ENCODE measurements at regions not wholly inside any gene's neighbourhood (a gene's known extent, or its start where the extent isn't known, plus 50 kb on each side); places are given as distances from the start of the nearest gene placed in this dataset.
A peak's percentile ranks its signal among the peaks of the same experiment; 100 is the strongest.

DNA sequence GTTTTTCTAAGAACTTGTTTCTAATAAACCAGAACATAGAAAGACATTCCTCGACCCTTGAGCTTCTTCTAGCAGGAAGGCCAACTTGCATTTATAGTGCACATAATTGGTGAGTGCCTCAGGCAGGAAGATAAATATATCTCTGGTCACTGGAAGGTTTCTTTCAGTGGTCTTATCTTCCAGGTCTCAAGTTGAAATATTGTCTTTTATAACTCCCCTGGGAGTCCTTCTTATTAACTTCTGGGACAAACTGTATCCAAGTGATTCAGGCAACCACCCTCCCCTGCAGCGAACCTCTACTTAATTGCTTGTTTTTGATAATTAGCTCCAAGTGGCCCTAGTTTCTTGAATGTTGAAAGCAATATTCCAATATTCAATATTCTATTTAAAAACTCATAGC lies 346.8 kb upstream of the GOLIM4 start:
- 97% methylated on average over 2 of the region's 2 CpGs; no CpG with 5 or more reads in 1 of the 2 experiments for WGBS, 2 experiments (ENCODE audit: insufficient coverage in 1 of 2, insufficient read length in 1 of 2)
- H3K27ac Mint-ChIP-seq = no peak overlapping the region
- H3K36me3 Mint-ChIP-seq (ENCODE audit: low read depth) = no peaks in the 10 kb centered on the region
- no peak overlapping the region for H3K9ac ChIP-seq (ENCODE audit: extremely low read depth, low read length, poor library complexity, severe bottlenecking)
- TF ChIP-seq, protein P1, sequence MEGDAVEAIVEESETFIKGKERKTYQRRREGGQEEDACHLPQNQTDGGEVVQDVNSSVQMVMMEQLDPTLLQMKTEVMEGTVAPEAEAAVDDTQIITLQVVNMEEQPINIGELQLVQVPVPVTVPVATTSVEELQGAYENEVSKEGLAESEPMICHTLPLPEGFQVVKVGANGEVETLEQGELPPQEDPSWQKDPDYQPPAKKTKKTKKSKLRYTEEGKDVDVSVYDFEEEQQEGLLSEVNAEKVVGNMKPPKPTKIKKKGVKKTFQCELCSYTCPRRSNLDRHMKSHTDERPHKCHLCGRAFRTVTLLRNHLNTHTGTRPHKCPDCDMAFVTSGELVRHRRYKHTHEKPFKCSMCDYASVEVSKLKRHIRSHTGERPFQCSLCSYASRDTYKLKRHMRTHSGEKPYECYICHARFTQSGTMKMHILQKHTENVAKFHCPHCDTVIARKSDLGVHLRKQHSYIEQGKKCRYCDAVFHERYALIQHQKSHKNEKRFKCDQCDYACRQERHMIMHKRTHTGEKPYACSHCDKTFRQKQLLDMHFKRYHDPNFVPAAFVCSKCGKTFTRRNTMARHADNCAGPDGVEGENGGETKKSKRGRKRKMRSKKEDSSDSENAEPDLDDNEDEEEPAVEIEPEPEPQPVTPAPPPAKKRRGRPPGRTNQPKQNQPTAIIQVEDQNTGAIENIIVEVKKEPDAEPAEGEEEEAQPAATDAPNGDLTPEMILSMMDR (conservative IDR thresholded peaks at IDR 0.05) = no peak
- H3K4me3 Mint-ChIP-seq = no peak overlapping the region
- no peaks in the 10 kb centered on the region for H3K4me1 Mint-ChIP-seq
- H3K9me3 Mint-ChIP-seq = no peaks in the 10 kb centered on the region
- H3K27ac ChIP-seq (ENCODE audit: low read depth, low read length) = peak overlapping the region; percentile 24
- no peaks in the 10 kb centered on the region for H3K27me3 Mint-ChIP-seq (ENCODE audit: insufficient read depth)
- H3K36me3 ChIP-seq (ENCODE audit: control insufficient read depth, insufficient read depth, low read length) = no peaks in the 10 kb centered on the region
- no peaks in the 10 kb centered on the region for H3K4me1 ChIP-seq (ENCODE audit: control insufficient read depth, insufficient read depth, low read length)
- H3K4me3 ChIP-seq (ENCODE audit: low read length) = no peak overlapping the region
- H3K27me3 ChIP-seq (ENCODE audit: control insufficient read depth, insufficient read depth, low read length, poor library complexity, severe bottlenecking) = no peaks in the 10 kb centered on the region
- DNase-seq = no peak
- H3K9me3 ChIP-seq (ENCODE audit: control insufficient read depth, low read length) = no peaks in the 10 kb centered on the region

DNA sequence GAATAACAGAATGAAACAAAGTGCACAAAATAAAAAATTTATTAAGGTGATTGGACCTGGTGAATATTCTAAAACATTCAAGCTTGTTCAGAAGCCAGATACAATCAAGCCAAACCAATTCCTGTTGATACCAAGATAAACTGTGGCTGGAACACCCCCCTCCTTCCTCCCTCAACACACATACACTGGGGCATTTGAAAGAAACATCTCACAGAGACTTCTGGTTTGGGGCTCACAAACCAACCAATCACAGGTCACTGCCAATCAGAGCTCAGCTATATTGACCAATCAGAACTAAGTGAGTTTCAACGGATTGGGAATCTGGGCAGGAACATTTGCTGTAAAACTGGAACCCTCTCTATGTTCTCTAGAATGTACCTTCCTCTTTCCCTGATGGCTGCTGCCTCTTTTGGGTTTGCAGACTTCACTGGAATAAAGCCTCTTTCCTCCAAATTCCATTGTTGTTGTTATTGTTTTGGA lies 340.6 kb upstream of the GOLIM4 start:
- H3K36me3 Mint-ChIP-seq (ENCODE audit: low read depth) = no peaks in the 10 kb centered on the region
- TF ChIP-seq, protein P1 (conservative IDR thresholded peaks at IDR 0.05) = no peak
- no peaks in the 10 kb centered on the region for H3K9me3 Mint-ChIP-seq
- Histone ChIP-seq H3K9me3 (ENCODE audit: control insufficient read depth, low read length) (no peaks in the 10 kb centered on the region), H3K36me3 (ENCODE audit: control insufficient read depth, insufficient read depth, low read length) (no peaks in the 10 kb centered on the region), H3K27ac (ENCODE audit: low read depth, low read length) (no peak overlapping the region), H3K4me3 (ENCODE audit: low read length) (no peak overlapping the region), H3K27me3 (ENCODE audit: control insufficient read depth, insufficient read depth, low read length, poor library complexity, severe bottlenecking) (no peaks in the 10 kb centered on the region), H3K4me1 (ENCODE audit: control insufficient read depth, insufficient read depth, low read length) (no peaks in the 10 kb centered on the region), H3K9ac (ENCODE audit: extremely low read depth, low read length, poor library complexity, severe bottlenecking) (no peak overlapping the region)
- no peak overlapping the region for H3K27ac Mint-ChIP-seq
- H3K4me1 Mint-ChIP-seq = no peaks in the 10 kb centered on the region
- H3K4me3 Mint-ChIP-seq = no peak overlapping the region
- H3K27me3 Mint-ChIP-seq (ENCODE audit: insufficient read depth) = no peaks in the 10 kb centered on the region
- 67 to 87% methylated on average over 1 of the region's 1 CpG for WGBS, 2 experiments (ENCODE audit: insufficient coverage in 1 of 2, insufficient read length in 1 of 2)
- no peak for DNase-seq

DNA sequence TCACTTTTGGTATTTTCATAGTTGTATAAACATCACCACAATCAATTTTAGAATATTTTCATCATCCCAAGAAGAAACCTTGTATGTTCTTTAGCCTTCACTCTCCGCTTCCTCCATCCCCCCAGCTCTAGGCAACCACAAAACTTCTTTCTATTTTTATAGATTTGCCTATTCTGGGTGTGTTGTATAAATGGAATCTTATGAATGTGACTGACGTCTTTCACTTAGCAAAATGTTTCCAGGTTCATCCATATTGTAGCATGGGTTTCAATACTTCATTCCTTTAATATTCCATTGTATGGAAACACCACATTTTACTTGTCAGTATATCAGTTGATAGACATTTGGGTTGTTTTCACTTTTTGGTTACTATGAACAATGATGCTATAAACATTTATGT lies 335.8 kb upstream of the GOLIM4 start:
- TF ChIP-seq, protein P1 (conservative IDR thresholded peaks at IDR 0.05) = no peak
- H3K27me3 Mint-ChIP-seq (ENCODE audit: insufficient read depth) = no peaks in the 10 kb centered on the region

More for the DNA sequence above, 335.8 kb upstream of the GOLIM4 start:
- H3K36me3 Mint-ChIP-seq (ENCODE audit: low read depth) = no peaks in the 10 kb centered on the region
- no peaks in the 10 kb centered on the region for H3K9me3 Mint-ChIP-seq
- Histone ChIP-seq H3K27ac (ENCODE audit: low read depth, low read length) (no peak overlapping the region), H3K9ac (ENCODE audit: extremely low read depth, low read length, poor library complexity, severe bottlenecking) (no peak overlapping the region), H3K4me3 (ENCODE audit: low read length) (no peak overlapping the region), H3K9me3 (ENCODE audit: control insufficient read depth, low read length) (no peaks in the 10 kb centered on the region), H3K27me3 (ENCODE audit: control insufficient read depth, insufficient read depth, low read length, poor library complexity, severe bottlenecking) (no peaks in the 10 kb centered on the region), H3K4me1 (ENCODE audit: control insufficient read depth, insufficient read depth, low read length) (no peaks in the 10 kb centered on the region), H3K36me3 (ENCODE audit: control insufficient read depth, insufficient read depth, low read length) (no peaks in the 10 kb centered on the region)
- H3K4me3 Mint-ChIP-seq = no peak overlapping the region
- no peak overlapping the region for H3K27ac Mint-ChIP-seq
- WGBS, 2 experiments (ENCODE audit: insufficient coverage in 1 of 2, insufficient read length in 1 of 2) = 92% methylated on average over 2 of the region's 2 CpGs; no CpG with 5 or more reads in 1 of the 2 experiments
- no peaks in the 10 kb centered on the region for H3K4me1 Mint-ChIP-seq
- DNase-seq = no peak

Measured in endodermal cell (in vitro differentiated cells).